ENCODE measurements at regions not wholly inside any gene's neighbourhood (a gene's known extent, or its start where the extent isn't known, plus 50 kb on each side); places are given as distances from the start of the nearest gene placed in this dataset.
"Not testable (repeated sequence)": the region's sequence is repeated elsewhere in the genome, so short reads cannot be mapped to it uniquely, and the experiment has no call there.

DNA sequence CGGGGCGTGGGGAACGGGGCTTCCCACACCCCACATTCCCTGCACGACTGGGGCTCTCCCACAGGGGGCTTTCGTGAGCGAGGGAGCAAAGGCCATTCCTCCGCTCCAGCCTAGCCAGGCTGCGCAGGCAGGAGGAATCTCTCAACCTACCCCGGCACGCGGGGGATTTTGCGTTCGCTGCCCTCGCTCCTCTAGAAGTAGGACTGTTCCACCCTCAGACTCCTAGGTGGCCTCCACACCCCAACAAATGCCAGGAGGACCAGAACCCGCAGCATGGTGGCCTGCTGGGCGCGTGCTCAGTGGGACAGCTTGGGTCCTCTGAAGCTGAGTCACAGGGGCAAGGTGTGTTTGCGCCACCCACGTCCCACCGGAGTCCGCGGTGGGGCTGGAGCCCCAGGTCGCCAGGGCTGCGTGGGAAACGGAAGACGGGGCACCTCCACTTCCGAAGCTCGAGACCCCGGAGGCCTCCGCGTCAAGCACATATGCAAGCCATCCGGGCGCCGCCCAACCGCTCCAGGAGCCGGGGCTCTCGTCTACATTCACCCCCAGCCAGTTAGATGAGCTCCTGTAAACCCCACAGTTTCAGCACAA is 1938.5 kb upstream of the DEFB115 start:
- Histone ChIP-seq H3K36me3 (no peaks in the 10 kb centered on the region), H3K27ac (no peak overlapping the region), H3K9me3 (ENCODE audit: low read depth) (no peaks in the 10 kb centered on the region), H3K4me3 (no peak overlapping the region), H3K27me3 (no peaks in the 10 kb centered on the region), H3K4me1 (ENCODE audit: low read depth) (no peaks in the 10 kb centered on the region)
- TF ChIP-seq, protein P1, sequence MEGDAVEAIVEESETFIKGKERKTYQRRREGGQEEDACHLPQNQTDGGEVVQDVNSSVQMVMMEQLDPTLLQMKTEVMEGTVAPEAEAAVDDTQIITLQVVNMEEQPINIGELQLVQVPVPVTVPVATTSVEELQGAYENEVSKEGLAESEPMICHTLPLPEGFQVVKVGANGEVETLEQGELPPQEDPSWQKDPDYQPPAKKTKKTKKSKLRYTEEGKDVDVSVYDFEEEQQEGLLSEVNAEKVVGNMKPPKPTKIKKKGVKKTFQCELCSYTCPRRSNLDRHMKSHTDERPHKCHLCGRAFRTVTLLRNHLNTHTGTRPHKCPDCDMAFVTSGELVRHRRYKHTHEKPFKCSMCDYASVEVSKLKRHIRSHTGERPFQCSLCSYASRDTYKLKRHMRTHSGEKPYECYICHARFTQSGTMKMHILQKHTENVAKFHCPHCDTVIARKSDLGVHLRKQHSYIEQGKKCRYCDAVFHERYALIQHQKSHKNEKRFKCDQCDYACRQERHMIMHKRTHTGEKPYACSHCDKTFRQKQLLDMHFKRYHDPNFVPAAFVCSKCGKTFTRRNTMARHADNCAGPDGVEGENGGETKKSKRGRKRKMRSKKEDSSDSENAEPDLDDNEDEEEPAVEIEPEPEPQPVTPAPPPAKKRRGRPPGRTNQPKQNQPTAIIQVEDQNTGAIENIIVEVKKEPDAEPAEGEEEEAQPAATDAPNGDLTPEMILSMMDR (IDR thresholded peaks at IDR 0.05; ENCODE audit: low read depth, low read length): no peak
- DNase-seq (ENCODE audit: low read depth in 1 of 2, low spot score in 1 of 2): no peak

DNA sequence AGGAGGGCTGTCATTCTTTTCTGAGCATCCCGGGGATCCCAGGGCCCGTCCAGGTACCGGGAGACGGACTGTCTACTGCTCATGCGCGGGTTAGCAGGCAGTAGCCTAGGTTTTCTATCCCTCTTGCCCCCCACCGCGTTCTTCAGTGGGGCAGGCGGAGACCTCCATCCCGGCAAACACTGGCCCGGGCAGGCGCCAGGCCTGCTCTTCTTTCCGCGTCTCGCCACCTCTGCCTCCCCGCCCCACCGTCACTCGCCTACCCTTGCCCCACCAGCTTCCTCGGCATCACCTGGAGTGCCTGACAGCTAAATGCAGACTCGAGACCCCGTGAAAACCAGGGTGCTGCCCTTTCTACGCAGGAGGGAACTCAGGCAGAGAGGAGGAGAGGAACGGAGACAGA is 1937.7 kb upstream of the DEFB115 start:
- TF ChIP-seq, protein P1 (IDR thresholded peaks at IDR 0.05; ENCODE audit: low read depth, low read length): no peak
- Histone ChIP-seq H3K9me3 (ENCODE audit: low read depth) (no peaks in the 10 kb centered on the region), H3K36me3 (no peaks in the 10 kb centered on the region), H3K4me3 (no peak overlapping the region), H3K4me1 (ENCODE audit: low read depth) (no peaks in the 10 kb centered on the region), H3K27ac (no peak overlapping the region), H3K27me3 (no peaks in the 10 kb centered on the region)
- no peak for DNase-seq (ENCODE audit: low read depth in 1 of 2, low spot score in 1 of 2)

DNA sequence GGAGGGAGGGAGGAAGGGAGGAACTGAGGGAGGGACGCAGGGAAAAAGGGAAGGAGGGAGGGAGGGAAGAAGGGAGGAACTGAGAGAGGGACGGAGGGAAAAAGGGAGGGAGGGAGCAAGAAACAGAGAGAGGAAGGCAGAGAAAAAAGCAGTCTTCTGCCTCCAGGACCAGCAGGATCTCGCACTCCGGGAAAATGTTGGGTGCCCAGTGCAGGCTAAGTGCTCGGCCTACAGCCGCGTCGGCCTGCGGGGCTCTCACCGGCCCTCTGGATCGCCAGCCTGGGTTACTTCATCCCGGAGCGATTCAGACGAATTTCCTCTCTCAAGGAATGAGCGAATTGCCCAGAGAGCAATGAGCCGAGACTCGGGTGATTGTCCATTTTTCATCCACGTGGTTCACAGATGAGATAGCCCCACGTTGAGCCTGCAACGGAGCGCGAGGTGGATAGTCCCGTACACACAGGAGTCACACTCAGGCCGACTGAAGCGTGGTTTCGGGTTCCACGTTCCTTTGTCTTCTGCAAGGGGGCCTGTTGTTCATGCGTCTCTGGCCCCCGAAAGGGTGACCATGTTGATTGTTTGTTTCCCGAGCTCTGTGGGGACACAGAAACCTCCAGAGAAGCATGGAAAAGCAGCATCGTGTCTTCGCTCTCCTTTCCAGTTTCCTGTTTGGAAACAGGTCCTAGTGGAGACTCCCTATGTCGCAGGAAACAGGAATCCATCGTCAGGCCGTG is 1937.1 kb upstream of the DEFB115 start:
- H3K9me3 ChIP-seq (ENCODE audit: low read depth); DNase-seq (ENCODE audit: low read depth in 1 of 2, low spot score in 1 of 2); H3K27me3 ChIP-seq; H3K27ac ChIP-seq; H3K4me3 ChIP-seq; H3K36me3 ChIP-seq; H3K4me1 ChIP-seq (ENCODE audit: low read depth): not testable (repeated sequence)

DNA sequence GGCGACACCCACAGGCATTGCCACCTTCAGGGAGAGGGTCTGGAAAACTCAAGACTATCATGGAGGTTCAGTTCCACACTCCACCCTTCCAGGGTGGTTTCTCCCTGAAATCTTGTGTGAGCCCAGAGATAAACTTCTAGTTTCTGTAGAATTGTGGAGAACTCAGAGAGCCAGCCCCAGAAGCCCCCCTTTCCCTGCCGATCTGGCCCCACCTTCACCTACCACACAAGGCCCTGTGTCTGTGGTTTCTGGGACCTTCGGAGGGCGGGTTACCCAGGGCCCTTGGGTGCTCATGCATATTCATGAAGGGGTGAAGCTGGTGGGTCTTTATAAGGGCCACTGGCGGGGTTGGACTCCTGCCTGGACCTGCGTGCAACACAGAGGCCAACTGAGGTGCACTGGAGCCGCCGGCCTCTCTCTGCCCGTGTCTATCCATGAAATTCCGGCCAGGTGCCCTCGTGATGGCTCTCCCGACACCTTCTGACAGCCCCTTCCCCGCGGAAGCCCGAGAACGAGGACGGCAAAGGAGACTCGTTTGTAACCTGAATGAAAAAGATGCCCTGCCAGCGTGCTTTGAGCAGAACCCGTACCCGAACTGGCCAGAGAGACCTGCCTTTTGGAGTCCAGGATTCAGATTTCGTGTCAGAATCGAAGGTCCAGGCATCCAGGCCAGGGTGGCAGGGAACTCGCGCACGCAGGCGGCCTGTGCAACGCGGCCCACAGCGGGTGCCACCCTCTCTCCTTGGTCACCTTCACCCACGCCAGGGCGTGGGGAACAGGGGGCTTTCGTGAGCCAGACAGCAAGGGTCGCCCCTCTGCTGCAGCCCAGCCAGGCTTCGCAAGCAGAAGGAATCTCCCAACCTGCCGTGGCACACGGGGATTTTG is 1933.6 kb upstream of the DEFB115 start:
- not testable (repeated sequence) for H3K4me1 ChIP-seq (ENCODE audit: low read depth); H3K27ac ChIP-seq; H3K9me3 ChIP-seq (ENCODE audit: low read depth); H3K36me3 ChIP-seq; DNase-seq (ENCODE audit: low read depth in 1 of 2, low spot score in 1 of 2); H3K4me3 ChIP-seq; H3K27me3 ChIP-seq

DNA sequence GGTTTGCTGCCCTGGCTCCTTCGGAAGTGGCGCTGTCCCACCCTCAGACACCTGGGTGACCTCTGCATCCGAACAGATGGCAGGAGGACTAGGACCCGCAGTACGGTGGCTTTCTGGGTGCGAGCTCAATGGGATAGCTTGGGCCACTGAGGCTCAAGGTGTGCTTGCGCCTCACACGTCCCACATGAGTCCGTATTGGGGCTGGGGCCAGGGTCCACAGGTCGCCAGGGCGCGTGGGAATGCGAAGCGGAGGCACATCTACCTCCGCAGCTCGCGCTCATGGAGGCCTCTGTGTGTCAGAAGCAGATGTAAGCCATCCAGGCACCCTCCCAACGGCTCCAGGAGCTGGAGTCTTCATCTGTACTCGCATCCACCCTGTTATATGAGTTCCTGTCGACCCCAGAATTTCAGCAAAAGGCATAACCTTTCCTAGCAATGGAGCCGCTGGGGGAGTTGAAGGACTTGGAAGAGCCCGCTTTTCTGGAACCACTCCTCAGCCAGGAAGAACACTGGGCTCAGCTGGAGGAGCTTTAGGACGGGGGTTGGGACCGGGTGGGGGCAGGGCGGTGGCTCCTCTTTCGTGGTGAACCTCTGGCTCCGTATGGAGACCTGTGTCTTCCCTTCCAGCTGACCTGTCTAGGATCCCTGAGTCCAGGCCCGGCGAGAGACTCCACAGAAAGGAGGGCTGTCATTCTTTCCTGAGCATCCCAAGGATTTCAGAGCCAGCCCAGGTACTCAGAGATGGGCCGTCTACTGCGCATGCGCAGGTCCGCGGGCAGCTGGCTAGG is 1932.8 kb upstream of the DEFB115 start:
- not testable (repeated sequence) for H3K9me3 ChIP-seq (ENCODE audit: low read depth); H3K4me3 ChIP-seq; H3K27me3 ChIP-seq

DNA sequence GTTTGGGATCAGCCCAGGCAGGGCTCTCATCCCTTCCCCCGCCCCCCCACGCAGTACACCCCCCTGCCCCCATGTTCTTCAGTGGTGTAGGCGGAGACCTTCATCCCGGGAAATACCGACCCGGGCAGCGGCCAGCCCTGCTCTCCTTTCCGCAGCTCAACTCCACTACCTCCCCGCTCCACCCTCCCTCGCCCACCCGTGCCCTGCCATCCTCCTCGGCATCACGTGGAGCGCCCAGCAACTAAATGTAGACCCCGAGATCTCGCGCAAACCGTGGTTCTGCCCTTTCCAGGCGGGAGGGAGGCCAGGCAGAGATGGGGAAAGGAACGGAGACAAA is 1932.2 kb upstream of the DEFB115 start:
- TF ChIP-seq, protein P1 (IDR thresholded peaks at IDR 0.05; ENCODE audit: low read depth, low read length): no peak
- no peak overlapping the region for H3K4me3 ChIP-seq
- H3K27me3 ChIP-seq: no peaks in the 10 kb centered on the region
- no peak for DNase-seq (ENCODE audit: low read depth in 1 of 2, low spot score in 1 of 2)
- H3K4me1 ChIP-seq (ENCODE audit: low read depth): no peaks in the 10 kb centered on the region
- no peak overlapping the region for H3K27ac ChIP-seq
- H3K9me3 ChIP-seq (ENCODE audit: low read depth): no peaks in the 10 kb centered on the region
- no peaks in the 10 kb centered on the region for H3K36me3 ChIP-seq

More for the DNA sequence above, 1932.8 kb upstream of the DEFB115 start:
- not testable (repeated sequence) for H3K36me3 ChIP-seq; H3K4me1 ChIP-seq (ENCODE audit: low read depth); H3K27ac ChIP-seq; DNase-seq (ENCODE audit: low read depth in 1 of 2, low spot score in 1 of 2)

DNA sequence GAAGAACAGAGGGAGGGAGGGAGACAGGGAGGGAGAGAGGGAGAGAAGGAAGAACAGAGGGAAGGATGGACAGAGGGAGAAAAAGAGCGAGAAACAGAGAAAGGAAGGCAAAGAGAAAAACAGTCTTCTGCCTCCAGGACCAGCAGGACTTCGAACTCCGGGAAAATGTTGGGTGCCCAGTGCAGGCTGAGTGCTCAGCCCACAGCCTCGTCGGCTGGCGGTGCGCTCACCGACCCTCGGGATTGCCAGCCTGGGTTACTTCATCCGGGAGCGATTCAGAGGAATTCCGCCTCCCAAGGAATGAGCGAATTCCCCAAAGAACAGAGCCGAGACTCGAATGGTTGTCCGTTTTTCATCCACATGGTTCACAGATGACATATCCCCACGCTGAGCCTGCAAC is 1931.7 kb upstream of the DEFB115 start:
- not testable (repeated sequence) for H3K36me3 ChIP-seq; H3K27me3 ChIP-seq; H3K4me3 ChIP-seq; H3K27ac ChIP-seq; H3K4me1 ChIP-seq (ENCODE audit: low read depth); DNase-seq (ENCODE audit: low read depth in 1 of 2, low spot score in 1 of 2); H3K9me3 ChIP-seq (ENCODE audit: low read depth)

Measured in cardiac muscle cell (in vitro differentiated cells and primary cell).